OCI-LY7 (cell line): ENCODE measurements at regions not wholly inside any gene's neighbourhood (a gene's known extent, or its start where the extent isn't known, plus 50 kb on each side); places are given as distances from the start of the nearest gene placed in this dataset.

Source experiments
- CTCF ChIP-seq: fragments of 200-600 bp; sonication (generic); conservative IDR thresholded peaks from 2 replicates; pipeline ENCODE4 v1.5.1; 2014; ENCODE audit warnings: mild to moderate bottlenecking, antibody characterized with exemption, low read length, moderate library complexity, mixed read lengths
- EZH2phosphoT487 ChIP-seq: fragments of 200-600 bp; sonication (generic); IDR thresholded peaks from 2 replicates; pipeline ENCODE4 v1.6.1; 2018; ENCODE audit warnings: low read depth, borderline replicate concordance, mild to moderate bottlenecking, mixed run types, antibody characterized with exemption, low read length, moderate library complexity, mixed read lengths

GRCh38 chr16:52613508-52613907 lies 66.6 kb upstream of the TOX3 start:
- no peak for TF ChIP-seq CTCF
- TF ChIP-seq EZH2phosphoT487: no peak
